Posterior vena cava (tissue), 2 donors: ENCODE measurements at regions not wholly inside any gene's neighbourhood (a gene's known extent, or its start where the extent isn't known, plus 50 kb on each side); places are given as distances from the start of the nearest gene placed in this dataset.
"Not testable (repeated sequence)": the region's sequence is repeated elsewhere in the genome, so short reads cannot be mapped to it uniquely, and the experiment has no call there.

Experiments
- DNase-seq: peaks from one replicate; pipeline ENCODE4 v3.0.0-alpha.2; 2020; ENCODE audit warnings: low spot score
- intact Hi-C, 2 donors: fragments of 100-400 bp; cut with DNase I; formaldehyde crosslinking; loops; one replicate each; pipeline versions ENCODE4 v1.14.1 to v1.14.2; 2022 to 2023
- donor health status: DM: yes; HTN: yes; CAD: no.
- donor health status: DM: yes; HTN: yes; CAD: no.

DNA sequence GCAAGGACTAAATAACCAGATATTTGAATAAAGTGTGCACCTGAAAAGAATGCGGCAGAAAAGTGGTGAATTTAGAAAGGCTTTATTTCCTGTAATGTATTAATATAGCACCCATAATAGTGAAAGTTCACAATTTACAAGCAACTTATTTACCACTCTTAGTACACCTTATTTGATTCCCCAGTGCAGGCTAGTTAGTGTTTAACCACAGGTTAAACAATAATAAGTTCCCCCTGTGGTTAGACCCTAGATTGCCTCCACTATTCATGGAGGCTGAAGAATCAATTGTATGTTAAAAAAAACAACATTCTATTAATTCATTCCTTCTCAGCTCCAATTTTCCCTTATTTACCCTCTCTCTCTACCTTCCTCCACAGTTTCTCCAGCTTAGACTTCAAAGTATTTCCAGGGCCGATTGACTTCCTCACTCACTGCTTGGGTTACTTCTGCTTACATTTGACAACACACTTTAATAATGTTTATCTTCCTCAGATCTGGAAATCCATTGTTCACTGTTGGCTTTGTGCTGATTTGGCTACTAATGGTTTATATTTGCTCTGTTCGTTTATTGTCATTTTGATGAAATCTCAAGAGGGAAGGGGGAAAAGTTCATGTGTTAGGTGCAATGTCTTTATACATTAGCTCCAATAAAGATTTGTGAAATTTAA lies 796.3 kb downstream of the BRINP3 start:
- intact Hi-C loops: no loop called here
- no peak for DNase-seq

GRCh38 chr1:189682591-189682990 lies 795.1 kb downstream of the BRINP3 start:
- intact Hi-C loops: no loop called here
- DNase-seq: no peak

- no peak for DNase-seq
- intact Hi-C loops: no loop called here
Observed at GRCh38 chr1:189686288-189686687, 791.4 kb downstream of the BRINP3 start.

- intact Hi-C loops: no loop called here
- no peak for DNase-seq
Observed at GRCh38 chr1:189693140-189693539, 784.5 kb downstream of the BRINP3 start.

- intact Hi-C loops: no loop called here
- DNase-seq: no peak
Observed at GRCh38 chr1:189696297-189696696, 781.4 kb downstream of the BRINP3 start.

GRCh38 chr1:189697113-189697512 lies 780.6 kb downstream of the BRINP3 start:
- intact Hi-C loops: no loop called here
- no peak for DNase-seq

- intact Hi-C loops: no loop called here
- no peak for DNase-seq
Observed at GRCh38 chr1:189701606-189702005, 776.1 kb downstream of the BRINP3 start.

GRCh38 chr1:189706594-189706993 lies 771.1 kb downstream of the BRINP3 start:
- intact Hi-C loops: no loop called here
- no peak for DNase-seq

GRCh38 chr1:189708674-189709073 lies 769.0 kb downstream of the BRINP3 start:
- intact Hi-C loops: no loop called here

GRCh38 chr1:189718147-189718795 lies 759.4 kb downstream of the BRINP3 start:
- intact Hi-C loops, DNase-seq: not testable (repeated sequence)

More at GRCh38 chr1:189708674-189709073, 769.0 kb downstream of the BRINP3 start:
- DNase-seq: no peak

GRCh38 chr1:189726806-189727205 lies 750.9 kb downstream of the BRINP3 start:
- DNase-seq: no peak
- intact Hi-C loops: no loop called here

GRCh38 chr1:189751311-189751710 lies 726.4 kb downstream of the BRINP3 start:
- DNase-seq: no peak
- intact Hi-C loops: no loop called here

DNA sequence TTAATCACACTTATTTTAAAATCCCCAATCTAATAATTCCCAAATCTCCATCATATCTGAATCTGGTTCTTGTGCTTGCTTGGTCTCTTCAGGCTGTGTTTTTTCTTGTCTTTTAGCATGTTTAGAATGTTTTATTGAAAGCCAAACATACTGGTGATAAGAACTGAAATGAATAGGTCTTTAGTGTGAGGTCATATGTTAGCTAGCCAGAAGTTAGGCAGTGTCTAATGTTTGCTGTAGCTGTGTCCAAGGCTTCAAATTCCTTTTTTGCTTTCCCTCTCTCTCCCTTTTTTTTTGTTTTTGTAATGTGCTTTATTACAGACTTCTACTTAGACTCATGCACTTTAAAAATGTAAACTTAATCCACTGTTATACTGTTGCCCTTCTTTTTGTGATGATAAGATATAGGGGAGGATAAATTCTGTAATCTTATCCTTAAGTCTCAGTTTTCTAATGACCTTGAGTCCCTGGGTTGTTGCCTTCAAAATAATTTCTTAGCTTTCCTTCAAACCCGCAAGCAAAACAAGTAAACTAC lies 725.1 kb downstream of the BRINP3 start:
- DNase-seq: no peak
- intact Hi-C loops: no loop called here

DNA sequence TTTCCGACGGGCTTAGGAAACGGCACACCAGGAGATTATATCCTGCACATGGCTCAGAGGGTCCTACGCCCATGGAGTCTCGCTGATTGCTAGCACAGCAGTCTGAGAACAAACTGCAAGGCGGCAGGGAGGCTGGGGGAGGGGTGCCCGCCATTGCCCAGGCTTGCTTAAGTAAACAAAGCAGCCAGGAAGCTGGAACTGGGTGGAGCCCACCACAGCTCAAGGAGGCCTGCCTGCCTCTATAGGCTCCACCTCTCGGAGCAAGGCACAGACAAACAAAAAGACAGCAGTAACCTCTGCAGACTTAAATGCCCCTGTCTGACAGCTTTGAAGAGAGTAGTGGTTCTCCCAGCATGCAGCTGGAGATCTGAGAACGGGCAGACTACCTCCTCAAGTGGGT lies 722.6 kb downstream of the BRINP3 start:
- intact Hi-C loops, DNase-seq: not testable (repeated sequence)

DNA sequence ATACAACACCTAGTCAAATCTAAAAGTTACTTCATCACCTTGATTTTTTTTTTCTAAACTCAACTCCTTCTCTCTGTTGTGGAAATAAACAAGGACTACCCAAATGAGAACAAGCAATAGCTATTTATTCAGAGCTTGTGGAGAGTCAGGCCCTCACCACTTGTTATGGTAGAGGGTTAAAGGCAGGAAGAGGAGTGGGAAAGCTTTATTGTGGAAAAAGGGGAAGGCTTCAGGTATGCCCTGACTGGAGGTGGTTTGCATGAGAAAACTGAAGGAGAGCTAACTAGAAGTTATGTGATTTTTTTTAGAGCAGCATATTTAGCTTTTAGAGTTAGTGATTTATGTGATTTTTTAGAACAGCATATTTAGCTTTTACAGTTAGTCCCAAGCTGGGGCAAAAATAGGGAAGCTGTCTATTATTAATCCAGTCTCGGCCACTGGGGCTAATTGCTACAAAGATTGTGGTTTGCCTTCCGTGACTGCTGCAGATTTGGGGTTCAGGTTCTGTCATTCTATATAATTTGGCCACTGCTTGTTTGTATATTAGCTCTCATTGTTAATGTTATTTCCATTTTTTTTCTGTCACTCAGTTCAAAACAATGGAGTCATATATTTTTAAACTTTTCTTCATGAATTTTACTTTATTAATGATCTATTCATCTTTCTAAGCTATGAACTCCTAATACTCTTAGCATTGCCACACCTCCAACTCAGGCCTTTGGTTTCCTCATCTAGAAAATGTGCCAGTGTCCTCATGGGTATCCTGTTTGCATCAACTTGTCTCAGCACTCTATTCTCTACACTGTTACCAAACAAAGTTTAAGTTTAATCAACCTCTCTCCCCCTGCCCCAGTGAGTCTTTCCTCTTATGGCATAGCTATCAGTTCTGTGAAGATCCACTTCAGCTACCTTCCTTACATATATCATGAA lies 713.0 kb downstream of the BRINP3 start:
- intact Hi-C loops: no loop called here
- no peak for DNase-seq

GRCh38 chr1:189769448-189769847 lies 708.2 kb downstream of the BRINP3 start:
- intact Hi-C loops: no loop called here
- no peak for DNase-seq

DNA sequence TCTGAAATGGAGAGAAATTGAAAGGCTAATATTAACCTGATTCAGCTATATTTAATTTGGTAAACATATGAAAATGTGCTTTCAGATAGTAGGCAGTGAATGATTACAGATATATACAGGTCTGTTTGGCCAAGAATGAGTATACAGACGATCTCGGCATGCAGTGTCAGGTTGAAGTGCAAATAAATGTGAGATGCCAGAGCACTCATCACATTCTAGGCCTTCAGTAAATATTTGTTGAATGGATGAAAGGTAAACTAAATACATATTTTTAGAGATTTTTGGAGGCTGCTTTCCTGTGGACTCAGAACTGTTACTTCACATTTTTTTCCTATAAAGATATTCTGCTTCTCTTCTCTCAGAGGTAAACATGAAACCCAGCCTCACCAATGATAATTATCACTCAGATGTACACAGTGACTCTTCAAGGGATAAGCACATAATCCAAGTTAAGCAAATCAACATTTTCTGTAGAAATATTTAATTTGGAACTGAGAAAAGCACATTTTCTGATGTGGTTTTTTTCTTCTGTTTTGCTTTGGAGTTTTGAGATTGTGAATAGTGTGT lies 702.9 kb downstream of the BRINP3 start:
- intact Hi-C loops: no loop called here
- DNase-seq: no peak

GRCh38 chr1:189775343-189775742 lies 702.3 kb downstream of the BRINP3 start:
- DNase-seq: no peak
- intact Hi-C loops: no loop called here

GRCh38 chr1:189779034-189779433 lies 698.6 kb downstream of the BRINP3 start:
- intact Hi-C loops: no loop called here
- no peak for DNase-seq

DNA sequence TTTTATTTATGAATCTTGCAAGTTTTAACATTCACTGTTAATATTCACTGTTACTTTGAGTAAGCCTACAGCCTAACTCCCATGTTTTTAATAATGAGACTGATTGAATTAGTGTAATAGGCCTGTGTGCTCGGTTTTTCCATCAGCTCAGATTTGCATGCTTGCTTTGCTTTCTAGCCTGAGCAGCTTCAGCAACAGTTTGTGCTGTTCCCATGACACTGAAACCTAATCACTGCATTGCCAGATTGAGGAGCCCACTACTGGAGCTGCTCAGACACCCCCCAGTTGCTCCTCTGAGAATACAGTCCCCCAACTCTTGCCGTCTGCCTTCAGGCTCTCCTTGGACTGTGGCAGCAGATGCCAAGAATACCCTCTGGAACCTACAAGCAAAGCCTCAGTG lies 695.4 kb downstream of the BRINP3 start:
- intact Hi-C loops: no loop called here
- no peak for DNase-seq
